Stromal cell of bone marrow (primary cell): ENCODE measurements at regions not wholly inside any gene's neighbourhood (a gene's known extent, or its start where the extent isn't known, plus 50 kb on each side); places are given as distances from the start of the nearest gene placed in this dataset.
"Not testable (repeated sequence)": the region's sequence is repeated elsewhere in the genome, so short reads cannot be mapped to it uniquely, and the experiment has no call there.

Experiments
- DNase-seq: peaks from one replicate; pipeline ENCODE4 v3.0.0-alpha.2; 2012; ENCODE audit warnings: low read depth

DNA sequence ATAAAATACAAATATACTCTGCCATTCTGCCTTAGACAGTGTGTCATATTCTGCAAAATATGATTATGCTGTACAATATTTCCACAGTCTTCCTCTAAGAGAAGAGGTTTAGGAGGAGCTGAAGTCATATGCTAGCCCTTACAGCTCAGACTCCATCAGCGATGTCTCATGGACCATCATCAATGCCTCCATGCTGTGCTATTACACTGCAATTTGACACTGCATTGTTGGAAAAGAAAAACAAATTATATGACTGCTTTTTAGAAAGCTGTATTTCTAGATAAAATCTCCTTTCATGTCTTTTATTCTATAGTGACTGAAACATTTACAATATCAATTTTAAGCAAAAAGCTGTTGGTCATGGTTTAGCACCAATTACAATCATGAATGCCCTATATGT is 1089.4 kb upstream of the MIR17HG start:
- no peak for DNase-seq

- DNase-seq, result no peak
These were observed 1086.1 kb upstream of the MIR17HG start for GRCh38 chr13:90261343-90261742.

DNA sequence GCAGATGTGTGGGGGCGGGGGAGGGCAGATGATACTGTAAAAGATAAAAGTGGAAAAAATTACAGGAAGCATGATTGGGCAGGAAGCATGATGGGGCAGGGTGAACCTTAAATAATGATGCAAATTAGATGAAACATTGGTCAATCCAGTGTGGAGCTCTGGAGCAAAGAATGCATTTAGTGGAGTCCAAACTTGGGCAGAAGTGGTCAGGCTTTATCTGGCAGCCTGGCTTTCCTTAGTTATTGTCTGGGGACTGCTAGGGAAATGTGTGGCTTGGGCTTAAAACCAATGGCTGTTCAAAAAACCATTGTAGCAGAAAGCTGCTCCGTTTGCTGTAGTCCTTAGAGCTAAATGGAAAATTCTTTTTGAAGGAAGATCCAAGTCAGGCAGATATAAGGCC is 1077.3 kb upstream of the MIR17HG start:
- DNase-seq, result no peak

DNA sequence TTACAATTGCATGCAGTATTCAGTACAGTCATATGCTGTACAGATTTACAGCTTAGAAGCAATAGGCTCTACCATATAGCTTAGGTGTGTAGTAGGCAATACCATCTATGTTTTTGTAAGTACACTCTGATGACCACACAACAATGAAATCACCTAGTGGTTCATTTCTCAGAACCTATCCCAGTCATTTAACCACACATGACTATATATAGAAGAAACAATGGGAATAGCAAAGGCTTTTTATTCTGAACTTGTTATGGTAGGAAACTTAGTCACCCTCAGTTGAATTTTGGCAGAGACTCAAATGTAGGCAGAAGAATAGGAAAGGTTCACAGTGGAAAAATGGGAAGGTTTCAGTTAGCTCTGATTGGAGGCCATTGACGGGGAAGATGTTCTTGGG is 1075.1 kb upstream of the MIR17HG start:
- DNase-seq, result no peak

- no peak for DNase-seq
These were observed 1071.3 kb upstream of the MIR17HG start for GRCh38 chr13:90276216-90276615.

- not testable (repeated sequence) for DNase-seq
These were observed 1069.3 kb upstream of the MIR17HG start for GRCh38 chr13:90278231-90278630.

DNA sequence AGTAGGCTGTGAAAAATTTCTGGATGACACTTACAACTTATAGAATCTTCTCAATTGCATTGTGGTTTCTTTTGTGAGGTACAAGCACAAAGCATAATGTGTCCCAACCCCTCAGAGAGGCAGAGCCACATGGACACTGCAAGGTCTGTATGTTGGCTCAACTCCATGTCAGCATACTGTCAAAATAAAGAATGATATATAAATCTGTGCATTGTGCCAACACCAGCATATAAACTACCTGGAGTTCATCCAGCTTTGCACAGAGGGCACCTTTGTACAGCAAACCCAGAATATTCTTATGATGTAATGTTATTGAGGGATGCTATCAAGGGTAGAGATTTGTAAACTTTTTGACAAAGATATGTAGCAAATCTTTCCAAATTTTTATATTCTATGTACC is 1065.8 kb upstream of the MIR17HG start:
- no peak for DNase-seq

DNA sequence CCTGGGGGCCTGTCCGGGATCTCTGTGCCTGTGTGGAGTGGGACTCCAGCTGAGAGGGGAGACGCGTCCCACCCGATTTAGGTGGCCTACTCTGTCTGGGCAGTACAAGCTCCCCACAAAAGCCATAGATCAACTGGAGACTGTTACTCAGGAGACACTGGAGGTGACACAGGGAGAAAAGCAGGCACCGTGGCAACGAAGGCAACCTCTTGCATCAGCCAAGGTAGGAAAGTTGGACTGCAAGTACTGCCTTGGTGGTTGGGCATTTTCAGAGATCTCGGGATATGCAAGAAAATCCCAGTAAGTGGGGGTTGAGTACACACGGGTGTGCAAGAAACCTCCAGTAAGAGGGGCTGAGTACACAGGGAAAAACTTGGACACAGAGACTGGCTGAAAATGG is 1060.0 kb upstream of the MIR17HG start:
- no peak for DNase-seq

- DNase-seq, result no peak
These were observed 1053.6 kb upstream of the MIR17HG start for GRCh38 chr13:90293793-90294361.

DNA sequence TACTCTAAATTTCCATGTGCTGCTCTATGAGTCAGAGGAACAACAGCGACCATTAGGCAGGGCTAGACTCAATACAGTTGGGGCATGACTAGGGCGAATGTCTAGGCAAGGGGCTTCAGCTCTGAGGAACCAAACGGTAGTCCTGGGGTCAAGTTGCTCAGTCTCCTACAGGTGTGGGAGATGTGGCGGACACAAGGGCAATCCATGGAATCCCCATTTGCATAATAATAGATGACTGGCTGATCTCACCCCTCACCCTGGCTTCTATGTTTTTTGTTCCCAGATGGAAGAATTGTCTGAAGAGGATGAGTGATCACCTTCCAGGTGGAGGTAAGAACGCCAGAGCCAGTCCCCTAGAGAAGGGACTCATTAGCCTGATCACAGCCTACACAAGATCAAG is 1048.2 kb upstream of the MIR17HG start:
- no peak for DNase-seq

- DNase-seq, result no peak
These were observed 1047.5 kb upstream of the MIR17HG start for GRCh38 chr13:90300015-90300414.

- peak; percentile 21 for DNase-seq
These were observed 1045.4 kb upstream of the MIR17HG start for GRCh38 chr13:90302107-90302506.

DNA sequence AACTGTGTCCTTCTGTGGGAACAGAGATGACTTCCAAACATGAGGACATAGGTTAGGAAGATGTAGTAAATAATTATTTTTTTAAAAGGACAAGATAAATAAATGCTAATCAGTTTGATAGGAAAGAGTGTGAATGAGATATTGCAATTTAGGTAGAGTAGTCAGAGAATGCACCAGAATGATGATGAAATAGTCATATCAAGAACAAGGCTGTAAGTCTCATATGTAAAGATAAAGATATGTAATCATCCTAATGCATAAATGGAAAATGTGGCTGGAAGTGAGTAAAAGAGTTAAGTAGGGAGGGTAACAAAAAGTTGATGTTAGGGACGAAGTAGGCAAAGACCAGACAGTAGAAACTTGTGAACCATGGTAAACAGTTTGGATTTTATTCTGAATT is 1041.7 kb upstream of the MIR17HG start:
- DNase-seq, result no peak

DNA sequence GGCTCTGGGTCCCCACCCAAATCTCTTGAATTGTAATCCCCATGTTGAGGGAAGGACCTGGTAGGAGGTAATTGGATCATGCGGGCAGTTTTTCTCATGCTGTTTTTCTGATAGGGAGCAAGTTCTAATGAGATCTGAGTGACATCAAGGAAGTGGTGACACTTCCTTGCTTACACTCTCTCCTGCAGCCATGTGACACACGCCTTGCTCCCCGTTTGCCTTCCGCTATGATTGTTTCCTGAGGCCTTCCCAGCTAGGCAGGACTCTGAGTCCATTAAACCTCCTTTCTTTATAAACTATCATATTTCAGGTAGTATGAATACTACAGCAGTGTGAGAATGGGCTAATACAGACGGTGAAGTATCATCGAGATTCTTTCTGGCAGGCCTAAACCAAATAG is 1040.4 kb upstream of the MIR17HG start:
- no peak for DNase-seq

DNA sequence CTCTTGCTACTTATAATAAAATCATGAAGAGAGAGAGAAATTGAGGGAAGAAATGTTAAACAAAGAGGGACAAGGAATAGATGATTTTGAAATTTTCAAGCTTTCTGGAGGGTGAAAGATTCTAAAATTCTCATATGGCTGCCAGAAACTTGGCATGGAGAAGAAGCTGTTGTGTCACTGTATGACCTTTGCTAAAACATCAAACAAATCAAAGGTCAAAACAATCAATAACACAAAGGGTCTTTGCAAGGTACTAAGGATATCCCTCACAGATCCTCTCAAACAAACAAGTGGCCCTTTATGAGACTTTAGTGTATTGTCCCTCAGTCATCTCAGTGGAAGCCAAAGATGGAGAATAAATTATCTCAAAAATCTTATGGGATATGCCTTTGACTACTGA is 1039.2 kb upstream of the MIR17HG start:
- DNase-seq, result no peak

DNA sequence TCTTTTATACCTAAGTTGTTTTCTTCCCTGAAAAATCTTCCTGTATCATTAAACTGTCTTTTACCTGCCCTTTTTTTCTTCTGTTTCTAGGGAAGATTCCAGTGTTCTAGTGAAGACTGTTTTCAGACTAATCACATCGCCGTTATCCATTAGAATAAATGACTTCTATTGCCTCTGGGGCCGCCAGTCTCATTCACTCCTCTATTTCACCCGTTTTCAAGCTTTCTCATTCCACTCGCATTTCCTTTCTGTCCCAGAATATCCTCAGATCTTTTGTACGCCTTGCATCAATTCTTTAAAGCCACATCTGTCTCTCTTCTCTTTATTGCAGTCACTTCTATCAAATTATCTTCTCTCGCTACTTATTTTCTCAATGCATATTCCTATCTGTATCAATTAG is 1035.6 kb upstream of the MIR17HG start:
- no peak for DNase-seq

DNA sequence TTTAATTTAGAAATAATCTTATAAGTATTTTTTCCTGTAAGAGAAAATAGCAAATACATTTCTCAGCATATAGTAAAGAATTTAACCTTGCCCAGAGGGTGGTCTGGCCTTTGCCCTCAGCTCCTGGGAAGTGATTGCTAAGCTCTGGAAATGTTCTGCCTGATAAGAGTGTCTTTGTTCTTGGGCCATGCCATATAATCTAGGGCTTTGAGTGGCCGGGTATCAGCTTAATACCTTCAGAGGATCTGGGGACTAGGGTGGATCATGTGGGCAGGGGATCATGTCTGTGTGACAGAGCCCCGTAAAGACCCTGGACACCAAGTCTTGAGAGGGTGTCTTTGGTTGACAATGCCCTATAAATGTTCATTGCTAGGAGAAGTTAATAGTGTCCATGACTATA is 1032.4 kb upstream of the MIR17HG start:
- no peak for DNase-seq

- no peak for DNase-seq
These were observed 1026.8 kb upstream of the MIR17HG start for GRCh38 chr13:90320664-90321063.

GRCh38 chr13:90321281-90321931 is 1026.1 kb upstream of the MIR17HG start:
- no peak for DNase-seq

DNA sequence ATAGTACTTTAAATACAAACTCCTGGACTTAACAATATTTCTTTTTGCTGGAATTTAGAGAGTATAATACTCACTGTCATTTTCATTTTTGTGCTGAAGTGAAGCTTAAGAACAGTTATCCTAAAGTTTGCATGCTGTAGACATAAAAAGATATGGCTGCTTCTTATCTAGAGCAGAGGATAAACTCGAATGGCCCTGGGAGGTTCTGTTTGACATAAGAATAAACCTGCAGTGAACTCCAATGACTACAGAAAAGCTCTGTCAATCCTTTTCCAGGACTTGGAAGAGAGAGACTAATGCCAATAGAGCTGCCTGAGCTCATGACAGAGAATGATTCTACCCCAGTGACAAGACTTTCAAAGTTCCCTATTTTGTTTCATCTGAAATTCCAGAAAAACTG is 1017.8 kb upstream of the MIR17HG start:
- DNase-seq, result no peak

- DNase-seq, result no peak
These were observed 1015.5 kb upstream of the MIR17HG start for GRCh38 chr13:90331974-90332373.

DNA sequence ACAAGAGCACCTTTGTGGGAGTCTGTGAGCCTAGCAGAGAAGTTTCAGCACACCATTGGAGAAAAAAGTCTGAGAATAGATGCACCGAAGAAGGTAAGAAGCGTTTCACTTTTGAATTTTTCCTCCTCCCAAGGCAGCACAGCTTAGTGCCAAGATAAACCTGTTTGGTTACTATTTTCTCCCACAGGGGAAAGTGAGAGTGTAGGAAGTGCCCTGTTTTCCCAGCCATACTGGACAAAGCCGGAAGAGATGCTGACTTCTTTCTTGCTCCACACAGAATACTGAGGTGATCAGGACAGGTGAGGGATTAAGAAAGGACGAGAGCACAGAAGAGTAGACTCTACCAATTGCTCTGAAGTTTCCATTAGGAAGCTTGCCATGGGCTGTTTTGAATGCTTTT is 1011.0 kb upstream of the MIR17HG start:
- DNase-seq, result no peak

- not testable (repeated sequence) for DNase-seq
These were observed 1006.1 kb upstream of the MIR17HG start for GRCh38 chr13:90341348-90341747.

DNA sequence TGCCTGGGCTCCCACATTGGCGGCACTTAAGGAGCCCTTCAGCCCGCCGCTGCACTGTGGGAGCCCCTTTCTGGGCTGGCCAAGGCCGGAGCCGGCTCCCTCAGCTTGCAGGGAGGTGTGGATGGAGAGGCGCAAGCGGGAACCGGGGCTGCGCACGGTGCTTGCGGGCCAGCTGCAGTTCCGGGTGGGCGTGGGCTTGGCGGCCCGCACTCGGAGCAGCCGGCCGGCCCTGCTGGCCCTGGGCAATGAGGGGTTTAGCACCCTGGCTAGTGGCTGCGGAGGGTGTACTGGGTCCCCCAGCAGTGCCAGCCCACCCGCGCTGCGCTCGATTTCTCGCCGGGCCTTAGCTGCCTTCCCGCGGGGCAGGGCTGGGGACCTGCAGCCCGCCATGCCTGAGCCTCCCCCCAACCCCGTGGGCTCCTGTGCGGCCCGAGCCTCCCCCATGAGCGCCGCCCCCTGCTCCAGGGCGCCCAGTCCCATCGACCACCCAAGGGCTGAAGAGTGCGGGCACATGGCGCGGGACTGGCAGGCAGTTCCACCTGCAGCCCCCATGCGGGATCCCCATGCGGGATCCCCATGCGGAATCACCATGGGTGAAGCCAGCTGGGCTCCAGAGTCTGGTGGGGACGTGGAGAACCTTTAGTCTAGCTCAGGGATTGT is 998.9 kb upstream of the MIR17HG start:
- not testable (repeated sequence) for DNase-seq
